ENCODE measurements at regions not wholly inside any gene's neighbourhood (a gene's known extent, or its start where the extent isn't known, plus 50 kb on each side); places are given as distances from the start of the nearest gene placed in this dataset.
A peak's percentile ranks its signal among the peaks of the same experiment; 100 is the strongest.

GRCh38 chr9:99744132-99744531, 77.6 kb upstream of the NR4A3 start:
- intact Hi-C loops (cut with micrococcal nuclease), result no loop called here
- no peak overlapping the region for H3K27ac Mint-ChIP-seq
- H3K4me1 Mint-ChIP-seq (ENCODE audit: low read depth), result no peaks in the 10 kb centered on the region
- no peaks in the 10 kb centered on the region for H3K9me3 Mint-ChIP-seq
- H3K27me3 Mint-ChIP-seq (ENCODE audit: low read depth), result no peaks in the 10 kb centered on the region
- DNase-seq, result no peak
- CTCF ChIA-PET, result no interaction called here
- H3K36me3 Mint-ChIP-seq (ENCODE audit: low read depth), result no peaks in the 10 kb centered on the region
- no peak overlapping the region for H3K4me3 Mint-ChIP-seq

- Mint-ChIP-seq H3K27ac (no peak overlapping the region), H3K4me1 (ENCODE audit: low read depth) (no peaks in the 10 kb centered on the region)
Observed at GRCh38 chr9:99745085-99745484, 76.6 kb upstream of the NR4A3 start.

GRCh38 chr9:99746406-99746805, 75.3 kb upstream of the NR4A3 start:
- CTCF ChIA-PET, result no interaction called here
- no peak for DNase-seq
- Mint-ChIP-seq H3K4me1 (ENCODE audit: low read depth) (no peaks in the 10 kb centered on the region), H3K27me3 (ENCODE audit: low read depth) (peaks cover 2% of the 10 kb centered on the region), H3K27ac (no peak overlapping the region), H3K36me3 (ENCODE audit: low read depth) (no peaks in the 10 kb centered on the region), H3K9me3 (no peaks in the 10 kb centered on the region), H3K4me3 (no peak overlapping the region)
- intact Hi-C loops (cut with micrococcal nuclease), result no loop called here

More at GRCh38 chr9:99745085-99745484, 76.6 kb upstream of the NR4A3 start:
- intact Hi-C loops (cut with micrococcal nuclease), result no loop called here
- CTCF ChIA-PET, result interaction anchor here (0.8 kb wide), 1 partner anchor 839 kb away, joined by 5 read pairs; no protein-coding TSS in a partner anchor
- H3K4me3 Mint-ChIP-seq, result no peak overlapping the region
- no peaks in the 10 kb centered on the region for H3K9me3 Mint-ChIP-seq
- DNase-seq, result no peak
- peaks cover 2% of the 10 kb centered on the region for H3K27me3 Mint-ChIP-seq (ENCODE audit: low read depth)
- H3K36me3 Mint-ChIP-seq (ENCODE audit: low read depth), result no peaks in the 10 kb centered on the region

GRCh38 chr9:99748266-99748665, 73.4 kb upstream of the NR4A3 start:
- H3K4me1 Mint-ChIP-seq (ENCODE audit: low read depth), result no peaks in the 10 kb centered on the region
- no peak for DNase-seq
- no peaks in the 10 kb centered on the region for H3K9me3 Mint-ChIP-seq
- no peak overlapping the region for H3K4me3 Mint-ChIP-seq
- no peaks in the 10 kb centered on the region for H3K36me3 Mint-ChIP-seq (ENCODE audit: low read depth)
- peaks cover 2% of the 10 kb centered on the region for H3K27me3 Mint-ChIP-seq (ENCODE audit: low read depth)
- H3K27ac Mint-ChIP-seq, result no peak overlapping the region
- intact Hi-C loops (cut with micrococcal nuclease), result no loop called here
- CTCF ChIA-PET, result no interaction called here

GRCh38 chr9:99748676-99749075, 73.0 kb upstream of the NR4A3 start:
- no peak for DNase-seq
- Mint-ChIP-seq H3K9me3 (no peaks in the 10 kb centered on the region), H3K36me3 (ENCODE audit: low read depth) (no peaks in the 10 kb centered on the region), H3K27me3 (ENCODE audit: low read depth) (peaks cover 2% of the 10 kb centered on the region), H3K4me3 (no peak overlapping the region), H3K27ac (no peak overlapping the region), H3K4me1 (ENCODE audit: low read depth) (no peaks in the 10 kb centered on the region)
- CTCF ChIA-PET, result no interaction called here
- intact Hi-C loops (cut with micrococcal nuclease), result no loop called here

GRCh38 chr9:99749641-99750040, 72.0 kb upstream of the NR4A3 start:
- Mint-ChIP-seq H3K27ac (no peak overlapping the region), H3K4me3 (no peak overlapping the region), H3K36me3 (ENCODE audit: low read depth) (no peaks in the 10 kb centered on the region), H3K4me1 (ENCODE audit: low read depth) (no peaks in the 10 kb centered on the region), H3K27me3 (ENCODE audit: low read depth) (peaks cover 2% of the 10 kb centered on the region), H3K9me3 (no peaks in the 10 kb centered on the region)
- intact Hi-C loops (cut with micrococcal nuclease), result no loop called here
- CTCF ChIA-PET, result no interaction called here
- DNase-seq, result no peak

GRCh38 chr9:99750526-99750925, 71.2 kb upstream of the NR4A3 start:
- Mint-ChIP-seq H3K27me3 (ENCODE audit: low read depth) (peaks cover 2% of the 10 kb centered on the region), H3K36me3 (ENCODE audit: low read depth) (no peaks in the 10 kb centered on the region), H3K27ac (no peak overlapping the region), H3K4me1 (ENCODE audit: low read depth) (no peaks in the 10 kb centered on the region), H3K4me3 (no peak overlapping the region), H3K9me3 (no peaks in the 10 kb centered on the region)
- CTCF ChIA-PET, result no interaction called here
- intact Hi-C loops (cut with micrococcal nuclease), result no loop called here
- DNase-seq, result no peak

- Mint-ChIP-seq H3K4me1 (ENCODE audit: low read depth) (no peaks in the 10 kb centered on the region), H3K27ac (no peak overlapping the region), H3K27me3 (ENCODE audit: low read depth) (peaks cover 4% of the 10 kb centered on the region), H3K4me3 (no peak overlapping the region), H3K36me3 (ENCODE audit: low read depth) (no peaks in the 10 kb centered on the region), H3K9me3 (no peaks in the 10 kb centered on the region)
- intact Hi-C loops (cut with micrococcal nuclease), result no loop called here
- no peak for DNase-seq
- CTCF ChIA-PET, result no interaction called here
Observed at GRCh38 chr9:99752417-99753109, 69.1 kb upstream of the NR4A3 start.

- Mint-ChIP-seq H3K27ac (no peak overlapping the region), H3K27me3 (ENCODE audit: low read depth) (peaks cover 4% of the 10 kb centered on the region), H3K4me1 (ENCODE audit: low read depth) (no peaks in the 10 kb centered on the region), H3K4me3 (no peak overlapping the region), H3K9me3 (no peaks in the 10 kb centered on the region), H3K36me3 (ENCODE audit: low read depth) (no peaks in the 10 kb centered on the region)
- DNase-seq, result no peak
- CTCF ChIA-PET, result no interaction called here
- intact Hi-C loops (cut with micrococcal nuclease), result no loop called here
Observed at GRCh38 chr9:99753436-99753835, 68.2 kb upstream of the NR4A3 start.

- H3K9me3 Mint-ChIP-seq, result no peaks in the 10 kb centered on the region
- CTCF ChIA-PET, result interaction anchor here (1.2 kb wide), 1 partner anchor 13 kb away, joined by 3 read pairs; no protein-coding TSS in a partner anchor
- DNase-seq, result no peak
- H3K27ac Mint-ChIP-seq, result no peak overlapping the region
- H3K27me3 Mint-ChIP-seq (ENCODE audit: low read depth), result peaks cover 12% of the 10 kb centered on the region
- no peaks in the 10 kb centered on the region for H3K4me1 Mint-ChIP-seq (ENCODE audit: low read depth)
- intact Hi-C loops (cut with micrococcal nuclease), result no loop called here
- no peaks in the 10 kb centered on the region for H3K36me3 Mint-ChIP-seq (ENCODE audit: low read depth)
- no peak overlapping the region for H3K4me3 Mint-ChIP-seq
Observed at GRCh38 chr9:99760421-99760820, 61.3 kb upstream of the NR4A3 start.

- peak; percentile 8 for DNase-seq
- intact Hi-C loops (cut with micrococcal nuclease), result no loop called here
- H3K4me1 Mint-ChIP-seq (ENCODE audit: low read depth), result no peaks in the 10 kb centered on the region
- CTCF ChIA-PET, result no interaction called here
- no peak overlapping the region for H3K27ac Mint-ChIP-seq
- no peaks in the 10 kb centered on the region for H3K36me3 Mint-ChIP-seq (ENCODE audit: low read depth)
- no peak overlapping the region for H3K4me3 Mint-ChIP-seq
- H3K9me3 Mint-ChIP-seq, result no peaks in the 10 kb centered on the region
- peaks cover 15% of the 10 kb centered on the region for H3K27me3 Mint-ChIP-seq (ENCODE audit: low read depth)
Observed at GRCh38 chr9:99762470-99762869, 59.2 kb upstream of the NR4A3 start.

Measured in activated naive CD4-positive, alpha-beta T cell treated with anti-CD3 and anti-CD28 coated beads for 36 hours (primary cell).